ENCODE measurements at regions not wholly inside any gene's neighbourhood (a gene's known extent, or its start where the extent isn't known, plus 50 kb on each side); places are given as distances from the start of the nearest gene placed in this dataset.

GRCh38 chr4:126267689-126268088 lies 952.9 kb downstream of the FAT4 start:
- Histone ChIP-seq H3K27ac (no peak overlapping the region), H3K36me3 (replicated peaks in 1 of 2) (no peaks in the 10 kb centered on the region), H3K27me3 (no peaks in the 10 kb centered on the region), H3K4me3 (no peak overlapping the region), H3K9me3 (replicated peaks in 1 of 3) (no peaks in the 10 kb centered on the region), H3K4me1 (replicated peaks in 1 of 2) (no peaks in the 10 kb centered on the region)
- DNase-seq, result no peak
- intact Hi-C loops (cut with DNase I), result no loop called here
- WGBS, 4 donors, result 36 to 55% (median 43%) methylated on average over 1 of the region's 1 CpG
- TF ChIP-seq POLR2A (IDR thresholded peaks at IDR 0.05), result no peak
- no peak for TF ChIP-seq CTCF (IDR thresholded peaks at IDR 0.05)

- H3K9me3 ChIP-seq (replicated peaks in 1 of 3), result no peaks in the 10 kb centered on the region
- no peak overlapping the region for H3K27ac ChIP-seq
- intact Hi-C loops (cut with DNase I), result no loop called here
- no peak overlapping the region for H3K4me3 ChIP-seq
- no peaks in the 10 kb centered on the region for H3K36me3 ChIP-seq (replicated peaks in 1 of 2)
- no peaks in the 10 kb centered on the region for H3K27me3 ChIP-seq
- TF ChIP-seq POLR2A (IDR thresholded peaks at IDR 0.05) (no peak), CTCF (IDR thresholded peaks at IDR 0.05) (no peak)
- no peaks in the 10 kb centered on the region for H3K4me1 ChIP-seq (replicated peaks in 1 of 2)
- DNase-seq, result no peak
Observed at GRCh38 chr4:126268106-126268505, 953.4 kb downstream of the FAT4 start.

- Histone ChIP-seq H3K27me3 (no peaks in the 10 kb centered on the region), H3K27ac (no peak overlapping the region), H3K4me3 (no peak overlapping the region), H3K4me1 (replicated peaks in 1 of 2) (no peaks in the 10 kb centered on the region), H3K9me3 (replicated peaks in 1 of 3) (no peaks in the 10 kb centered on the region), H3K36me3 (replicated peaks in 1 of 2) (no peaks in the 10 kb centered on the region)
- intact Hi-C loops (cut with DNase I), result no loop called here
- WGBS, 4 donors, result 50 to 59% (median 51%) methylated on average over 6 of the region's 6 CpGs
- TF ChIP-seq POLR2A (IDR thresholded peaks at IDR 0.05), result no peak
- no peak for DNase-seq
Observed at GRCh38 chr4:126269106-126269505, 954.4 kb downstream of the FAT4 start.

GRCh38 chr4:126271292-126271691 lies 956.5 kb downstream of the FAT4 start:
- DNase-seq, result no peak
- H3K27ac ChIP-seq, result no peak overlapping the region
- intact Hi-C loops (cut with DNase I), result no loop called here
- no peaks in the 10 kb centered on the region for H3K27me3 ChIP-seq
- no peak overlapping the region for H3K4me3 ChIP-seq
- H3K9me3 ChIP-seq (replicated peaks in 1 of 3), result no peaks in the 10 kb centered on the region
- 40 to 60% (median 50%) methylated on average over 1 of the region's 1 CpG for WGBS, 4 donors
- no peaks in the 10 kb centered on the region for H3K4me1 ChIP-seq (replicated peaks in 1 of 2)
- no peaks in the 10 kb centered on the region for H3K36me3 ChIP-seq (replicated peaks in 1 of 2)
- no peak for TF ChIP-seq POLR2A (IDR thresholded peaks at IDR 0.05)
- TF ChIP-seq CTCF (IDR thresholded peaks at IDR 0.05), result no peak

- no peak overlapping the region for H3K27ac ChIP-seq
- no peak for TF ChIP-seq CTCF (IDR thresholded peaks at IDR 0.05)
- TF ChIP-seq POLR2A (IDR thresholded peaks at IDR 0.05), result no peak
- H3K36me3 ChIP-seq (replicated peaks in 1 of 2), result no peaks in the 10 kb centered on the region
- no peaks in the 10 kb centered on the region for H3K27me3 ChIP-seq
- DNase-seq, result no peak
- intact Hi-C loops (cut with DNase I), result no loop called here
- 63 to 80% (median 74%) methylated on average over 2 of the region's 2 CpGs for WGBS, 4 donors
- H3K4me1 ChIP-seq (replicated peaks in 1 of 2), result no peaks in the 10 kb centered on the region
- no peak overlapping the region for H3K4me3 ChIP-seq
- H3K9me3 ChIP-seq (replicated peaks in 1 of 3), result no peaks in the 10 kb centered on the region
Observed at GRCh38 chr4:126273746-126274145, 959.0 kb downstream of the FAT4 start.
